ENCODE measurements at regions not wholly inside any gene's neighbourhood (a gene's known extent, or its start where the extent isn't known, plus 50 kb on each side); places are given as distances from the start of the nearest gene placed in this dataset.

GRCh38 chr12:127761880-127762279 is 505.1 kb upstream of the TMEM132C start:
- TF ChIP-seq CTCF (IDR thresholded peaks at IDR 0.05) (no peak), POLR2A (IDR thresholded peaks at IDR 0.05) (no peak)
